OCI-LY3 (cell line): ENCODE measurements at regions not wholly inside any gene's neighbourhood (a gene's known extent, or its start where the extent isn't known, plus 50 kb on each side); places are given as distances from the start of the nearest gene placed in this dataset.
"Not testable (repeated sequence)": the region's sequence is repeated elsewhere in the genome, so short reads cannot be mapped to it uniquely, and the experiment has no call there.

Experiments used
- CTCF ChIP-seq: fragments of 200-600, 300-600 bp; sonication (generic); IDR thresholded peaks from 2 replicates; pipeline ENCODE4 v1.5.1; 2014; ENCODE audit warnings: antibody characterized with exemption, low read length, low read depth
- EZH2phosphoT487 ChIP-seq: fragments of 200-600 bp; shearing (Covaris generic); IDR thresholded peaks from 2 replicates; pipeline ENCODE4 v1.6.1; 2018; ENCODE audit warnings: antibody characterized with exemption, mixed run types, low read depth

DNA sequence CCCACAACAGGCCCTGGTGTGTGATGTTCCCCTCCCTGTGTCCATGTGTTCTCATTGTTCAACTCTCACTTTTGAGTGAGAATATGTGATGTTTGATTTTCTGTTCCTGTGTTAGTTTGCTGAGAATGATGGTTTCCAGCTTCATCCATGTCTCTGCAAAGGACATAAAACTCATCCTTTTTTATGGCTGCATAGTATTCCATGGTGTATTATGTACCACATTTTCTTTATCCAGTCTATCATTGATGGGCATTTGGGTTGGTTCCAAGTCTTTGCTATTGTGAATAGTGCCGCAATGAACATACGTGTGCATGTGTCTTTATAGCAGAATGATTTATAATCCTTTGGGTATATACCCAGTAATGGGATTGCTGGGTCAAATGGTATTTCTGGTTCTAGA lies 59.4 kb downstream of the SHOC1 start:
- TF ChIP-seq CTCF, EZH2phosphoT487: not testable (repeated sequence)
